A549 (cell line): ENCODE measurements at regions not wholly inside any gene's neighbourhood (a gene's known extent, or its start where the extent isn't known, plus 50 kb on each side); places are given as distances from the start of the nearest gene placed in this dataset.

Source experiments
- ATAC-seq, 2 experiments: fragments of 200-7000 bp in 1 of 2; fragments of >200 bp in 1 of 2; cut with Nextera tagmentation in 1 of 2; cut with Tn5 transposase in 1 of 2; 3 replicates each; pipeline versions ENCODE4 v1.8.0 to v1.9.1; 2018 to 2020; ENCODE audit warnings: mild to moderate bottlenecking in 1 of 2, moderate library complexity in 1 of 2
- CTCF ChIA-PET: fragments of 300-600 bp; sonication (Branson Sonifier 250); formaldehyde crosslinking; extraction: SDS; loops from one replicate; lab custom pipeline; 2021; ENCODE audit warnings: antibody characterized with exemption, inconsistent platforms; lab: Yijun Ruan, JAX
- POLR2A ChIA-PET: fragments of 350-600 bp; formaldehyde crosslinking; extraction: SDS; loops from one replicate; lab custom pipeline; 2021; ENCODE audit warnings: antibody characterized with exemption, inconsistent platforms; lab: Yijun Ruan, JAX
- DNase-seq, 2 experiments: peaks; one replicate each; pipeline versions ENCODE4 v3.0.0 to v3.0.0-alpha.2; 2011 to 2016; ENCODE audit warnings: low read depth in 1 of 2, low spot score in 1 of 2
- FAIRE-seq: peaks from 2 replicates; lab custom pipeline; 2011; peaks lifted over from hg19 to GRCh38; lab: Jason Lieb, UNC
- H3K27ac ChIP-seq, 2 experiments: fragments of >200 bp; sonication (Bioruptor Twin); formaldehyde crosslinking; 3 replicates each; pipeline ENCODE4 v1.5.1; 2016 to 2017
- H3K4me1 ChIP-seq: fragments of >200 bp; sonication (Bioruptor Twin); formaldehyde crosslinking; 3 replicates; pipeline ENCODE4 v1.6.1; 2016
- H3K4me2 ChIP-seq: fragments of >200 bp; sonication (Bioruptor Twin); formaldehyde crosslinking; 3 replicates; pipeline ENCODE4 v1.6.1; 2016
- H3K4me3 ChIP-seq: fragments of >200 bp; sonication (Bioruptor Twin); formaldehyde crosslinking; 3 replicates; pipeline ENCODE4 v1.5.1; 2016
- H3K9me3 ChIP-seq: fragments of >200 bp; sonication (Bioruptor Twin); formaldehyde crosslinking; 3 replicates; pipeline ENCODE4 v1.6.1; 2016
- BHLHE40 ChIP-seq: IDR thresholded peaks from 2 replicates; pipeline ENCODE4 v1.6.1; 2012; ENCODE audit warnings: low read depth, low read length, inconsistent platforms
- CBX8 ChIP-seq: fragments of 200-600 bp; sonication (generic); IDR thresholded peaks from 2 replicates; pipeline ENCODE4 v1.6.1; 2016
- CTCF ChIP-seq: fragments of >200 bp; sonication (Bioruptor Twin); formaldehyde crosslinking; IDR thresholded peaks from 3 replicates; pipeline ENCODE4 v1.5.1; 2016
- E2F6 ChIP-seq: IDR thresholded peaks from 2 replicates; pipeline ENCODE4 v1.6.1; 2012; ENCODE audit warnings: low read depth, borderline replicate concordance
- EHMT2 ChIP-seq: fragments of 200-600 bp; sonication (generic); IDR thresholded peaks from 2 replicates; pipeline ENCODE4 v1.6.1; 2016; ENCODE audit warnings: antibody characterized with exemption, low read depth, mild to moderate bottlenecking, moderate library complexity
- ESRRA ChIP-seq: fragments of 150-350 bp; IDR thresholded peaks from 2 replicates; pipeline ENCODE4 v1.6.1; 2014; ENCODE audit warnings: mild to moderate bottlenecking, low read length, borderline replicate concordance
- FOSL2 ChIP-seq, 2 experiments: fragments of 450-650 bp in 1 of 2; fragments of >200 bp in 1 of 2; sonication (Bioruptor Twin) in 1 of 2; formaldehyde crosslinking; IDR thresholded peaks; 2 replicates each; pipeline versions ENCODE4 v1.5.0 to v1.6.1; 2016 to 2020; ENCODE audit warnings: mild to moderate bottlenecking in 1 of 2, moderate library complexity in 1 of 2
- HEYL ChIP-seq: fragments of 250-450 bp; sonication (Bioruptor Pico); IDR thresholded peaks from 2 replicates; pipeline ENCODE4 v1.8.0; 2021; ENCODE audit warnings: mild to moderate bottlenecking, moderate library complexity
- JUN ChIP-seq, 2 experiments: fragments of >200 bp; sonication (Bioruptor Twin); formaldehyde crosslinking; IDR thresholded peaks; 2 replicates in 1 of 2; 3 replicates in 1 of 2; pipeline ENCODE4 v1.6.1; 2016 to 2017
- KDM5A ChIP-seq: fragments of 200-600 bp; sonication (generic); IDR thresholded peaks from 2 replicates; pipeline ENCODE4 v1.6.1; 2016; ENCODE audit warnings: antibody characterized with exemption, mild to moderate bottlenecking
- MAFK ChIP-seq: fragments of 450-650 bp; IDR thresholded peaks from 2 replicates; pipeline ENCODE4 v1.6.1; 2014; ENCODE audit not compliant: partially characterized antibody
- PBX3 ChIP-seq: IDR thresholded peaks from 2 replicates; pipeline ENCODE4 v1.6.1; 2012
- PHF8 ChIP-seq: fragments of 200-600 bp; sonication (generic); IDR thresholded peaks from 2 replicates; pipeline ENCODE4 v1.6.1; 2016; ENCODE audit warnings: low read depth, mild to moderate bottlenecking, antibody characterized with exemption, moderate library complexity, borderline replicate concordance
- POLR2AphosphoS2 ChIP-seq: conservative IDR thresholded peaks from 2 replicates; pipeline ENCODE4 v1.6.1; 2012; ENCODE audit warnings: low read length, improper control_type of control experiment, inconsistent platforms
- SREBF2 ChIP-seq: fragments of 450-650 bp; IDR thresholded peaks from 2 replicates; pipeline ENCODE4 v1.6.1; 2014; ENCODE audit warnings: mild to moderate bottlenecking, moderate library complexity
- USF2 ChIP-seq: fragments of 450-650 bp; IDR thresholded peaks from 2 replicates; pipeline ENCODE4 v1.6.1; 2014; ENCODE audit warnings: antibody characterized with exemption
- WGBS: methylation state at CpG from one replicate; pipeline ENCODE4 v1.1.6; 2017; ENCODE audit errors: missing lambda C conversion rate; 5-methylcytosine and 5-hydroxymethylcytosine counted together

- no peak for TF ChIP-seq FOSL2 (IDR thresholded peaks at IDR 0.05)
- no peak for TF ChIP-seq FOSL2 (CRISPR knock-in tag; IDR thresholded peaks at IDR 0.05)
- TF ChIP-seq BHLHE40: no peak
- TF ChIP-seq HEYL (CRISPR knock-in tag): no peak
- TF ChIP-seq EHMT2: no peak
- TF ChIP-seq JUN (IDR thresholded peaks at IDR 0.05): no peak
- TF ChIP-seq PHF8: no peak
Measured at GRCh38 chr21:28148400-28149064, 844.1 kb downstream of the LTN1 start (continued).

- ChIA-PET CTCF (no interaction called here), POLR2A (no interaction called here)
- Histone ChIP-seq H3K4me2 (no peak overlapping the region), H3K9me3 (no peaks in the 10 kb centered on the region), H3K4me1 (no peaks in the 10 kb centered on the region), H3K4me3 (no peak overlapping the region), H3K27ac (no peak overlapping the region)
- no peak for ATAC-seq
- WGBS: 34% methylated on average over 4 of the region's 4 CpGs
- no peak for FAIRE-seq
- TF ChIP-seq MAFK (no peak), CBX8 (no peak), KDM5A (no peak), SREBF2 (no peak), ESRRA (no peak), CTCF (no peak), PBX3 (no peak), USF2 (no peak), E2F6 (no peak)
- no peak for DNase-seq
Measured at GRCh38 chr21:28144653-28145052, 848.0 kb downstream of the LTN1 start.

DNA sequence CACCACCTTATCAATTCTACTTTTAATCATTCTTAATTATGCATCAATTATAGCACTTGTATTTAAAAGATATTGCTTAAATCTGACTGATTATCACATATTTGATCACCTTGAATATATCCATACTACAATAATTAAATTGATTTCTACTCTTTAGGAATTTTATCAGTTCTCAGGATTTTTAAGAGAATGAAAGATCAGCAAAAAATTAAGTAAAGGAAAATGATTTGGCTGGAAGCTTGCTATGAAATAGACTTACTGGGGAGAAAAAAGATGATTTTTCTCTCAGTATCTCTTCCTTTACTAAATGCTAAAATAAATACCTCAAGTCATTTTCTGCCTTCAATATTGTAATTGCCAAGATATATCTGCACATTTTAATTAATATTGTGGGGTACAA lies 848.6 kb downstream of the LTN1 start:
- no peak overlapping the region for H3K27ac ChIP-seq
- ChIA-PET POLR2A (no interaction called here), CTCF (no interaction called here)
- DNase-seq (no peak), FAIRE-seq (no peak), ATAC-seq (no peak)
- TF ChIP-seq SREBF2 (no peak), MAFK (peak; percentile 27)
- H3K4me3 ChIP-seq: no peak overlapping the region
- no peaks in the 10 kb centered on the region for H3K9me3 ChIP-seq
- H3K4me1 ChIP-seq: no peaks in the 10 kb centered on the region
- no peak overlapping the region for H3K4me2 ChIP-seq

- no peak for FAIRE-seq
- CTCF ChIA-PET: no interaction called here
- ATAC-seq: no peak
Measured at GRCh38 chr21:28142697-28143096, 850.0 kb downstream of the LTN1 start.

More at GRCh38 chr21:28142697-28143096, 850.0 kb downstream of the LTN1 start:
- DNase-seq: no peak
- no peaks in the 10 kb centered on the region for H3K9me3 ChIP-seq
- no peak overlapping the region for H3K4me3 ChIP-seq
- no peak for TF ChIP-seq POLR2AphosphoS2
- no peak overlapping the region for H3K4me2 ChIP-seq
- POLR2A ChIA-PET: no interaction called here
- H3K4me1 ChIP-seq: no peaks in the 10 kb centered on the region
- H3K27ac ChIP-seq: no peak overlapping the region
